WI38 (cell line): ENCODE measurements at regions not wholly inside any gene's neighbourhood (a gene's known extent, or its start where the extent isn't known, plus 50 kb on each side); places are given as distances from the start of the nearest gene placed in this dataset.

ENCODE experiments used
- H3K4me3 ChIP-seq: 2 replicates; pipeline ENCODE4 v1.5.1; 2011; ENCODE audit warnings: low read depth, mild to moderate bottlenecking, control low read depth, low read length
- CTCF ChIP-seq: IDR thresholded peaks from 2 replicates; pipeline ENCODE4 v1.5.1; 2012; ENCODE audit warnings: low read depth, mild to moderate bottlenecking, control low read depth, low read length

GRCh38 chr2:136219963-136220362 lies 102.0 kb upstream of the CXCR4 start:
- no peak for TF ChIP-seq CTCF
- no peak overlapping the region for H3K4me3 ChIP-seq

GRCh38 chr2:136219341-136219740 lies 101.4 kb upstream of the CXCR4 start:
- TF ChIP-seq CTCF = no peak
- no peak overlapping the region for H3K4me3 ChIP-seq

GRCh38 chr2:136217996-136218395 lies 100.0 kb upstream of the CXCR4 start:
- H3K4me3 ChIP-seq = no peak overlapping the region
- TF ChIP-seq CTCF = no peak

- no peak overlapping the region for H3K4me3 ChIP-seq
- TF ChIP-seq CTCF = no peak
Observed at GRCh38 chr2:136215908-136216472, 98.0 kb upstream of the CXCR4 start.

- no peak for TF ChIP-seq CTCF
- H3K4me3 ChIP-seq = no peak overlapping the region
Observed at GRCh38 chr2:136215449-136215848, 97.5 kb upstream of the CXCR4 start.

- no peak for TF ChIP-seq CTCF
- H3K4me3 ChIP-seq = no peak overlapping the region
Observed at GRCh38 chr2:136214307-136215200, 96.6 kb upstream of the CXCR4 start.

- no peak for TF ChIP-seq CTCF
- H3K4me3 ChIP-seq = no peak overlapping the region
Observed at GRCh38 chr2:136213836-136214235, 95.9 kb upstream of the CXCR4 start.
